ENCODE measurements at regions not wholly inside any gene's neighbourhood (a gene's known extent, or its start where the extent isn't known, plus 50 kb on each side); places are given as distances from the start of the nearest gene placed in this dataset.

- WGBS (ENCODE audit: insufficient coverage): 60% methylated on average over 1 of the region's 2 CpGs
Measured at GRCh38 chr11:91869686-91870085, 354.9 kb upstream of the FAT3 start.

GRCh38 chr11:91866642-91867041, 358.0 kb upstream of the FAT3 start:
- Histone ChIP-seq H3K27ac (ENCODE audit: low read depth in 1 of 2, low read length in 2 of 2) (no peak overlapping the region), H3K27me3 (ENCODE audit: control insufficient read depth in 2 of 2, insufficient read depth in 2 of 2, low read length in 2 of 2) (no peaks in the 10 kb centered on the region), H4K20me1 (ENCODE audit: insufficient read depth, low read length) (no peaks in the 10 kb centered on the region), H3K4me1 (ENCODE audit: control insufficient read depth in 1 of 2, insufficient read depth in 2 of 2, low read length in 2 of 2) (no peaks in the 10 kb centered on the region), H3K4me2 (replicated peaks; ENCODE audit: extremely low read depth, low read length, poor library complexity, severe bottlenecking) (no peak overlapping the region), H3K9ac (ENCODE audit: insufficient read depth, low read length, poor library complexity, severe bottlenecking) (no peak overlapping the region), H3K36me3 (replicated peaks in 1 of 2; ENCODE audit: control insufficient read depth in 1 of 2, insufficient read depth in 2 of 2, low read length in 2 of 2) (no peaks in the 10 kb centered on the region), H2AFZ (ENCODE audit: insufficient read depth, low read depth, low read length, poor library complexity, severe bottlenecking) (no peak overlapping the region), H3K79me2 (ENCODE audit: insufficient read depth, low read length) (no peaks in the 10 kb centered on the region), H3K4me3 (replicated peaks in 1 of 3; ENCODE audit: low read depth in 2 of 3, low read length in 3 of 3) (no peak overlapping the region), H3K9me3 (replicated peaks in 1 of 2; ENCODE audit: control insufficient read depth in 1 of 2, insufficient read depth in 1 of 2, low read length in 2 of 2) (peaks cover 0 to 4% of the 10 kb centered on the region in 2 donors)
- 84% methylated on average over 2 of the region's 3 CpGs for WGBS (ENCODE audit: insufficient coverage)
- Mint-ChIP-seq H3K9me3 (peaks cover 0 to 7% (median 0%) of the 10 kb centered on the region in 7 donors), H3K4me1 (no peaks in the 10 kb centered on the region), H3K27ac (no peak overlapping the region), H3K4me3 (no peak overlapping the region), H3K36me3 (no peaks in the 10 kb centered on the region), H3K27me3 (ENCODE audit: low read depth in 3 of 3) (no peaks in the 10 kb centered on the region)
- TF ChIP-seq, protein P1, sequence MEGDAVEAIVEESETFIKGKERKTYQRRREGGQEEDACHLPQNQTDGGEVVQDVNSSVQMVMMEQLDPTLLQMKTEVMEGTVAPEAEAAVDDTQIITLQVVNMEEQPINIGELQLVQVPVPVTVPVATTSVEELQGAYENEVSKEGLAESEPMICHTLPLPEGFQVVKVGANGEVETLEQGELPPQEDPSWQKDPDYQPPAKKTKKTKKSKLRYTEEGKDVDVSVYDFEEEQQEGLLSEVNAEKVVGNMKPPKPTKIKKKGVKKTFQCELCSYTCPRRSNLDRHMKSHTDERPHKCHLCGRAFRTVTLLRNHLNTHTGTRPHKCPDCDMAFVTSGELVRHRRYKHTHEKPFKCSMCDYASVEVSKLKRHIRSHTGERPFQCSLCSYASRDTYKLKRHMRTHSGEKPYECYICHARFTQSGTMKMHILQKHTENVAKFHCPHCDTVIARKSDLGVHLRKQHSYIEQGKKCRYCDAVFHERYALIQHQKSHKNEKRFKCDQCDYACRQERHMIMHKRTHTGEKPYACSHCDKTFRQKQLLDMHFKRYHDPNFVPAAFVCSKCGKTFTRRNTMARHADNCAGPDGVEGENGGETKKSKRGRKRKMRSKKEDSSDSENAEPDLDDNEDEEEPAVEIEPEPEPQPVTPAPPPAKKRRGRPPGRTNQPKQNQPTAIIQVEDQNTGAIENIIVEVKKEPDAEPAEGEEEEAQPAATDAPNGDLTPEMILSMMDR (IDR thresholded peaks at IDR 0.05): no peak
- intact Hi-C loops (cut with micrococcal nuclease): no loop called here
- no peak for DNase-seq

More at GRCh38 chr11:91869686-91870085, 354.9 kb upstream of the FAT3 start:
- TF ChIP-seq, protein P1 (IDR thresholded peaks at IDR 0.05): no peak
- Histone ChIP-seq H3K9me3 (replicated peaks in 1 of 2; ENCODE audit: control insufficient read depth in 1 of 2, insufficient read depth in 1 of 2, low read length in 2 of 2) (peaks cover 0 to 4% of the 10 kb centered on the region in 2 donors), H3K4me1 (ENCODE audit: control insufficient read depth in 1 of 2, insufficient read depth in 2 of 2, low read length in 2 of 2) (no peaks in the 10 kb centered on the region), H4K20me1 (ENCODE audit: insufficient read depth, low read length) (no peaks in the 10 kb centered on the region), H3K79me2 (ENCODE audit: insufficient read depth, low read length) (no peaks in the 10 kb centered on the region), H3K27ac (ENCODE audit: low read depth in 1 of 2, low read length in 2 of 2) (no peak overlapping the region), H2AFZ (ENCODE audit: insufficient read depth, low read depth, low read length, poor library complexity, severe bottlenecking) (no peak overlapping the region), H3K4me3 (replicated peaks in 1 of 3; ENCODE audit: low read depth in 2 of 3, low read length in 3 of 3) (no peak overlapping the region), H3K36me3 (replicated peaks in 1 of 2; ENCODE audit: control insufficient read depth in 1 of 2, insufficient read depth in 2 of 2, low read length in 2 of 2) (no peaks in the 10 kb centered on the region), H3K9ac (ENCODE audit: insufficient read depth, low read length, poor library complexity, severe bottlenecking) (no peak overlapping the region), H3K27me3 (ENCODE audit: control insufficient read depth in 2 of 2, insufficient read depth in 2 of 2, low read length in 2 of 2) (no peaks in the 10 kb centered on the region), H3K4me2 (replicated peaks; ENCODE audit: extremely low read depth, low read length, poor library complexity, severe bottlenecking) (no peak overlapping the region)
- Mint-ChIP-seq H3K4me3 (no peak overlapping the region), H3K36me3 (no peaks in the 10 kb centered on the region), H3K27ac (no peak overlapping the region), H3K27me3 (ENCODE audit: low read depth in 3 of 3) (peaks cover 0 to 2% (median 0%) of the 10 kb centered on the region in 3 donors), H3K4me1 (no peaks in the 10 kb centered on the region), H3K9me3 (peaks cover 0 to 10% (median 0%) of the 10 kb centered on the region in 7 donors)
- intact Hi-C loops (cut with micrococcal nuclease): no loop called here
- DNase-seq: no peak

Data from CD14-positive monocyte (primary cell).